HUES64 (cell line): ENCODE measurements at regions not wholly inside any gene's neighbourhood (a gene's known extent, or its start where the extent isn't known, plus 50 kb on each side); places are given as distances from the start of the nearest gene placed in this dataset.

ENCODE experiments used
- H3K27ac ChIP-seq: 2 replicates; pipeline ENCODE4 v1.7.0; 2013; ENCODE audit warnings: low read depth, low read length, inconsistent platforms
- H3K27me3 ChIP-seq: 2 replicates; pipeline ENCODE4 v1.6.1; 2013; ENCODE audit warnings: mild to moderate bottlenecking, low read length; ENCODE audit not compliant: insufficient read depth
- H3K36me3 ChIP-seq: 2 replicates; pipeline ENCODE4 v1.6.1; 2013; ENCODE audit warnings: mild to moderate bottlenecking, low read length; ENCODE audit not compliant: insufficient read depth
- H3K4me1 ChIP-seq: 2 replicates; pipeline ENCODE4 v1.6.1; 2013; ENCODE audit warnings: mild to moderate bottlenecking, low read length, moderate library complexity; ENCODE audit not compliant: insufficient read depth
- H3K4me3 ChIP-seq: 2 replicates; pipeline ENCODE4 v1.5.1; 2013; ENCODE audit warnings: mild to moderate bottlenecking, low read length, moderate library complexity
- H3K9ac ChIP-seq: 2 replicates; pipeline ENCODE4 v1.6.1; 2013; ENCODE audit warnings: mild to moderate bottlenecking, low read depth, low read length
- H3K9me3 ChIP-seq: 2 replicates; pipeline ENCODE4 v1.6.1; 2013; ENCODE audit warnings: low read depth, low read length; ENCODE audit not compliant: insufficient read depth
- WGBS: fragments of 150-250, 120-280 bp; methylation state at CpG from one replicate; pipeline ENCODE4 v1.1.7; 2013; ENCODE audit warnings: missing lambda C conversion rate; 5-methylcytosine and 5-hydroxymethylcytosine counted together

- Histone ChIP-seq H3K36me3 (no peaks in the 10 kb centered on the region), H3K9ac (no peak overlapping the region), H3K9me3 (no peaks in the 10 kb centered on the region), H3K27me3 (no peaks in the 10 kb centered on the region), H3K4me1 (peaks cover 4% of the 10 kb centered on the region), H3K27ac (no peak overlapping the region), H3K4me3 (no peak overlapping the region)
- WGBS: 92% methylated on average over 15 of the region's 15 CpGs
Measured at GRCh38 chr15:62740141-62741004, 302.2 kb upstream of the TPM1 start.

- H3K4me3 ChIP-seq: no peak overlapping the region
- H3K9me3 ChIP-seq: no peaks in the 10 kb centered on the region
- no peak overlapping the region for H3K27ac ChIP-seq
- peaks cover 4% of the 10 kb centered on the region for H3K4me1 ChIP-seq
- no peak overlapping the region for H3K9ac ChIP-seq
- H3K27me3 ChIP-seq: no peaks in the 10 kb centered on the region
- WGBS: 73% methylated on average over 2 of the region's 2 CpGs
- H3K36me3 ChIP-seq: no peaks in the 10 kb centered on the region
Measured at GRCh38 chr15:62741106-62741505, 301.4 kb upstream of the TPM1 start.

DNA sequence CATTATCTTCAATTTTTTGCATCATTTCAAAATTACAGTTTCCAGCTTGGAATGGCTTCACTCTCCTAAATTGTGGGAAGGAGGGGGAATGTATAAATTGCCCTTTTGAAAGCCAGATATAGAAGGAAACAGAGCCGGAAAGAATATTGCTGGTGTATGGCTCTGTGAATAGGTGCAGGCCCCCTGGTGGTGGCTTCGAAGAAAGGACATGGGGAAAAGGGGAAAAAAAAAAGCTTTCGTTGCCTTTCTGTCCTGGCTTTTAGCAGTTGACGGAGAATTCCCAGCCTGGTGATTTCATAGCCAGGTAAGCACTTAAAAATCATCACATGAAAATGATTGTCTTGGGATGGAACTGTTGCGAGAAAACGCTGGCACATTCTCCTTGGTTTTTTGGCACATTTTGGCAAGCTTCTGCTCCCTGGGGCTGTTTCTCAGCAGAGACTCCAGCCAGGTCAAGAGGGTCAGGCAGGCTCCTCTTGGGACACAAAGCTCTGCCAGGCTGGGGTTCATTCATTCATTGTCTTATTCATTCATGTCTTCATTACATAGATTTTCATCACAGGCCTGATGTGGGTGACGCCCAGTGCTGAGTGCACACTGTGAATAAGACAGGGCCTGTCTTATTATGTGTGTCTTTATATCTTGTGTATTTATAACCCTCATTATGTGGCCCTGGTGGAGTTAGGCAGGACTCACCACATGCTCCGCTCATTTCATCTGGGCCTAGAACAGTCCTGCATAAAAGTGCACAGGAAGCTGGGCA is 300.0 kb upstream of the TPM1 start:
- no peaks in the 10 kb centered on the region for H3K9me3 ChIP-seq
- no peak overlapping the region for H3K9ac ChIP-seq
- no peaks in the 10 kb centered on the region for H3K27me3 ChIP-seq
- H3K4me1 ChIP-seq: peaks cover 4% of the 10 kb centered on the region
- H3K4me3 ChIP-seq: no peak overlapping the region
- no peak overlapping the region for H3K27ac ChIP-seq
- 56% methylated on average over 8 of the region's 8 CpGs for WGBS
- no peaks in the 10 kb centered on the region for H3K36me3 ChIP-seq

GRCh38 chr15:62745621-62746225 is 296.8 kb upstream of the TPM1 start:
- Histone ChIP-seq H3K4me1 (peaks cover 26% of the 10 kb centered on the region), H3K9ac (no peak overlapping the region), H3K27me3 (no peaks in the 10 kb centered on the region), H3K27ac (no peak overlapping the region), H3K9me3 (no peaks in the 10 kb centered on the region), H3K4me3 (no peak overlapping the region), H3K36me3 (no peaks in the 10 kb centered on the region)
- 93% methylated on average over 7 of the region's 8 CpGs for WGBS

GRCh38 chr15:62748196-62748595 is 294.4 kb upstream of the TPM1 start:
- no peaks in the 10 kb centered on the region for H3K27me3 ChIP-seq
- H3K4me1 ChIP-seq: peaks cover 24% of the 10 kb centered on the region
- H3K36me3 ChIP-seq: no peaks in the 10 kb centered on the region
- H3K4me3 ChIP-seq: no peak overlapping the region
- H3K9me3 ChIP-seq: no peaks in the 10 kb centered on the region
- H3K9ac ChIP-seq: no peak overlapping the region
- 95% methylated on average over 5 of the region's 5 CpGs for WGBS
- H3K27ac ChIP-seq: no peak overlapping the region

DNA sequence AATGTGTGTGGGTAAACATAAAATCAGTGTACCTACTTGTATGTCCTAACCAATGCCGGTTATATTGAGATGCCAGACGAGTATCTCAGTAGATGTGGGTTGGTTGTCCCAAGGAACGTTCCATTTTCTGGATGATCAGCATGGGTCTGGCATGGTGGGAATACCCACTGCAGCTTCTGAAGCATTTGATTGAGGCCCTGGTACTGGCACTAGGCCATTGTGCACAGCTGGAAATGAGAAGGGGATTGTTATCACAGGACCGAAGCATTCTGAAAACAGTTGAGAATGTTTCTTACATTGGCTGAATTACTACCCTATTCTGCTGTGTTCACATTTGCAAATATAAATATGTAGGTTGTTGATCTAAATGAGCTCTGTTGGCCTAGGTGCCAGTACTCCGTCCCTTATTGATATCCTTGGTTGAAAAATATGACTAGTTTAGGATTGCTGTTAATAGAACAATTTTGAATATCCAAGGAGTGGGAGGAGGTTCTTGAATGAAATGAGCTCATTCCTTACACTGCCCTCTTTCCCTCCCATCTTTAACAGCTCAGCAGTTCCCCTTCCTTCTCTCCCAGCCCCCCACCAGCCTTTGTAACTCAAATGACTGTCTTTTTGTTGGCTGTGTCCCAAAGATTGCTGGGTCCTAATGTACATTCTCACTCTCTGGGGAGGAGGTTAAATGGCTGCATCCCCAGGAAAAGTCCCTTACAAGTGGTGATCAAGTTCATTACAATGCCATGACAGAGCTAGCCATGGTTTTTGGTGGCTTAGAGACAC is 293.3 kb upstream of the TPM1 start:
- H3K4me1 ChIP-seq: peaks cover 24% of the 10 kb centered on the region
- no peak overlapping the region for H3K4me3 ChIP-seq
- no peaks in the 10 kb centered on the region for H3K27me3 ChIP-seq
- no peaks in the 10 kb centered on the region for H3K9me3 ChIP-seq
- 72% methylated on average over 5 of the region's 5 CpGs for WGBS
- H3K9ac ChIP-seq: no peak overlapping the region
- peak overlapping the region; percentile 53; the same call in 1 of the 2 replicates for H3K27ac ChIP-seq
- H3K36me3 ChIP-seq: no peaks in the 10 kb centered on the region

GRCh38 chr15:62750471-62750870 is 292.1 kb upstream of the TPM1 start:
- Histone ChIP-seq H3K27me3 (no peaks in the 10 kb centered on the region), H3K9ac (no peak overlapping the region), H3K4me1 (peaks cover 24% of the 10 kb centered on the region), H3K4me3 (no peak overlapping the region), H3K36me3 (no peaks in the 10 kb centered on the region), H3K9me3 (no peaks in the 10 kb centered on the region), H3K27ac (no peak overlapping the region)
- 90% methylated on average over 4 of the region's 4 CpGs for WGBS

- 96% methylated on average over 6 of the region's 6 CpGs for WGBS
- Histone ChIP-seq H3K9ac (no peak overlapping the region), H3K4me1 (peaks cover 41% of the 10 kb centered on the region), H3K27me3 (no peaks in the 10 kb centered on the region), H3K4me3 (no peak overlapping the region), H3K9me3 (no peaks in the 10 kb centered on the region), H3K27ac (no peak overlapping the region), H3K36me3 (no peaks in the 10 kb centered on the region)
Measured at GRCh38 chr15:62752657-62753517, 289.7 kb upstream of the TPM1 start.

- H3K4me3 ChIP-seq: no peak overlapping the region
- H3K4me1 ChIP-seq: peaks cover 47% of the 10 kb centered on the region
- H3K27me3 ChIP-seq: no peaks in the 10 kb centered on the region
- H3K27ac ChIP-seq: no peak overlapping the region
- no peaks in the 10 kb centered on the region for H3K9me3 ChIP-seq
- WGBS: 96% methylated on average over 4 of the region's 4 CpGs
- no peaks in the 10 kb centered on the region for H3K36me3 ChIP-seq
- H3K9ac ChIP-seq: no peak overlapping the region
Measured at GRCh38 chr15:62753518-62754221, 288.9 kb upstream of the TPM1 start.
